ENCODE measurements at regions not wholly inside any gene's neighbourhood (a gene's known extent, or its start where the extent isn't known, plus 50 kb on each side); places are given as distances from the start of the nearest gene placed in this dataset.

DNA sequence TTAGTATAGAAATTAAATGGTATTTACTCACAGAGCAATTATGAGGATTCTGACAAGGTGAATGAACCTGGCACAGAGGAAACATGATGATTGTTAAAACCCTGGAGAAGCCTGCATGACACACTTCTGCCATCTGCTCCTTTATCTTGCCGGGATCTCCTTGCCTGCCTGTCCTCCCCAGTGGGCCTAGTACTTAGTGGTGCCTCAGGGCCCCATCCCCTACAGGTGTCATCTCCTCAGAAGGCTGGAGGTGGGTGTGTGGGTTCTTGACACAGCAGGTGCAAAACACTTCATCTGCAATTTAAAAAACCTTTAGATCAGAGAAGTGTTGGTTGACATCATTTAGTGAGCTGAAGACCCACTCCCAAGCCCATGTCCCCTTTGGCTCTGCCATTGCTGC, 261.2 kb downstream of the ADRA2A start:
- Histone ChIP-seq H3K9me3 (ENCODE audit: insufficient read depth in 2 of 2, low read depth in 1 of 2, low read length in 1 of 2) (peaks cover 22 to 38% of the 10 kb centered on the region in 2 experiments), H2BK5ac (ENCODE audit: low read depth, low read length) (no peak overlapping the region), H2AK5ac (ENCODE audit: low read depth, low read length) (no peak overlapping the region), H4K91ac (replicated peaks; ENCODE audit: insufficient read length, low read length) (no peak overlapping the region), H2AFZ (ENCODE audit: low read length) (no peak overlapping the region), H2BK20ac (ENCODE audit: low read length) (no peak overlapping the region), H3K79me1 (ENCODE audit: low read depth, low read length) (no peaks in the 10 kb centered on the region), H3K79me2 (ENCODE audit: control insufficient read depth in 1 of 2, insufficient read depth in 2 of 2, low read length in 2 of 2) (no peaks in the 10 kb centered on the region), H3K27ac (ENCODE audit: low read depth, low read length) (no peak overlapping the region), H3K4me3 (ENCODE audit: extremely low read depth in 1 of 4, insufficient read depth in 2 of 4, low read depth in 3 of 4, low read length in 4 of 4) (no peak overlapping the region), H4K20me1 (replicated peaks in 1 of 2; ENCODE audit: control insufficient read depth in 1 of 2, insufficient read depth in 2 of 2, low read length in 2 of 2) (no peaks in the 10 kb centered on the region), H3K18ac (ENCODE audit: extremely low read depth, low read length) (no peak overlapping the region), H3K4me1 (replicated peaks in 1 of 4; ENCODE audit: control insufficient read depth in 3 of 4, insufficient read depth in 4 of 4, low read length in 3 of 4) (no peaks in the 10 kb centered on the region), H2BK15ac (ENCODE audit: low read length) (no peak overlapping the region), H4K8ac (ENCODE audit: extremely low read depth, insufficient read depth, low read length) (no peak overlapping the region), H3K36me3 (ENCODE audit: control insufficient read depth in 2 of 4, insufficient read depth in 4 of 4, low read length in 3 of 4) (no peaks in the 10 kb centered on the region), H3K56ac (replicated peaks; ENCODE audit: insufficient read length, low read depth, low read length) (no peak overlapping the region), H2BK12ac (ENCODE audit: low read depth, low read length) (no peak overlapping the region), H3K27me3 (replicated peaks in 1 of 4; ENCODE audit: control insufficient read depth in 3 of 4, extremely low read depth in 1 of 4, insufficient read depth in 3 of 4, low read length in 3 of 4) (no peaks in the 10 kb centered on the region), H4K5ac (ENCODE audit: insufficient read length, low read depth, low read length) (no peak overlapping the region), H2BK120ac (replicated peaks; ENCODE audit: low read depth, low read length) (no peak overlapping the region), H3K14ac (ENCODE audit: insufficient read length) (no peak overlapping the region), H3K4ac (replicated peaks; ENCODE audit: insufficient read length, low read depth, low read length) (no peak overlapping the region), H3K23me2 (ENCODE audit: low read depth, low read length) (no peaks in the 10 kb centered on the region), H3K4me2 (ENCODE audit: insufficient read depth in 1 of 2, low read depth in 2 of 2, low read length in 2 of 2) (no peak overlapping the region), H3K23ac (ENCODE audit: insufficient read length) (no peak overlapping the region), H3K9ac (replicated peaks in 1 of 4; ENCODE audit: extremely low read depth in 1 of 4, low read depth in 3 of 4, low read length in 3 of 4) (no peak overlapping the region)
- DNase-seq (ENCODE audit: low read depth in 1 of 2, low spot score in 2 of 2) (no peak), FAIRE-seq (no peak)
- 94% methylated on average over 1 of the region's 1 CpG; no CpG with 5 or more reads in 1 of the 2 experiments for WGBS, 2 experiments (ENCODE audit: extremely low coverage in 1 of 2, insufficient coverage in 1 of 2, insufficient read length in 1 of 2, insufficient replicate concordance in 2 of 2, low coverage in 1 of 2, low lambda C conversion rate in 2 of 2, missing lambda C conversion rate in 1 of 2)
- POLR2A ChIA-PET (ENCODE audit: partially characterized antibody), result no interaction called here
- TF ChIP-seq RNF2 (IDR thresholded peaks at IDR 0.05; ENCODE audit: borderline replicate concordance, low read depth, low read length, missing control alignments, poor library complexity, severe bottlenecking) (no peak), CREB1 (IDR thresholded peaks at IDR 0.05) (no peak), NANOG (IDR thresholded peaks at IDR 0.05; ENCODE audit: insufficient read depth, low read depth, low read length, poor library complexity, severe bottlenecking) (no peak), SRF (IDR thresholded peaks at IDR 0.05; ENCODE audit: low read depth, low read length) (no peak), BRCA1 (IDR thresholded peaks at IDR 0.05; ENCODE audit: low read depth, low read length) (no peak), HDAC6 (IDR thresholded peaks at IDR 0.05; ENCODE audit: low read depth, low read length) (no peak), ZNF274 (IDR thresholded peaks at IDR 0.05; ENCODE audit: borderline replicate concordance, extremely low read depth, low read length) (no peak), RFX5 (IDR thresholded peaks at IDR 0.05; ENCODE audit: borderline replicate concordance, low read depth, low read length) (no peak)
- TF ChIP-seq, protein P1, sequence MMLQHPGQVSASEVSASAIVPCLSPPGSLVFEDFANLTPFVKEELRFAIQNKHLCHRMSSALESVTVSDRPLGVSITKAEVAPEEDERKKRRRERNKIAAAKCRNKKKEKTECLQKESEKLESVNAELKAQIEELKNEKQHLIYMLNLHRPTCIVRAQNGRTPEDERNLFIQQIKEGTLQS (IDR thresholded peaks at IDR 0.05; ENCODE audit: insufficient read depth, low read depth, low read length), result no peak
- TF ChIP-seq, protein P2, sequence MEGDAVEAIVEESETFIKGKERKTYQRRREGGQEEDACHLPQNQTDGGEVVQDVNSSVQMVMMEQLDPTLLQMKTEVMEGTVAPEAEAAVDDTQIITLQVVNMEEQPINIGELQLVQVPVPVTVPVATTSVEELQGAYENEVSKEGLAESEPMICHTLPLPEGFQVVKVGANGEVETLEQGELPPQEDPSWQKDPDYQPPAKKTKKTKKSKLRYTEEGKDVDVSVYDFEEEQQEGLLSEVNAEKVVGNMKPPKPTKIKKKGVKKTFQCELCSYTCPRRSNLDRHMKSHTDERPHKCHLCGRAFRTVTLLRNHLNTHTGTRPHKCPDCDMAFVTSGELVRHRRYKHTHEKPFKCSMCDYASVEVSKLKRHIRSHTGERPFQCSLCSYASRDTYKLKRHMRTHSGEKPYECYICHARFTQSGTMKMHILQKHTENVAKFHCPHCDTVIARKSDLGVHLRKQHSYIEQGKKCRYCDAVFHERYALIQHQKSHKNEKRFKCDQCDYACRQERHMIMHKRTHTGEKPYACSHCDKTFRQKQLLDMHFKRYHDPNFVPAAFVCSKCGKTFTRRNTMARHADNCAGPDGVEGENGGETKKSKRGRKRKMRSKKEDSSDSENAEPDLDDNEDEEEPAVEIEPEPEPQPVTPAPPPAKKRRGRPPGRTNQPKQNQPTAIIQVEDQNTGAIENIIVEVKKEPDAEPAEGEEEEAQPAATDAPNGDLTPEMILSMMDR (IDR thresholded peaks at IDR 0.05; ENCODE audit: control extremely low read depth in 1 of 3, insufficient read depth in 1 of 3, low read depth in 1 of 3, low read length in 3 of 3), result no peak
- TF ChIP-seq, protein P3, sequence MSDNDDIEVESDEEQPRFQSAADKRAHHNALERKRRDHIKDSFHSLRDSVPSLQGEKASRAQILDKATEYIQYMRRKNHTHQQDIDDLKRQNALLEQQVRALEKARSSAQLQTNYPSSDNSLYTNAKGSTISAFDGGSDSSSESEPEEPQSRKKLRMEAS (IDR thresholded peaks at IDR 0.05), result no peak
- CTCF ChIA-PET (ENCODE audit: partially characterized antibody), result interaction anchor here (1.5 kb wide), 1 partner anchor 262 kb away, joined by 4 read pairs; no protein-coding TSS in a partner anchor

All from H1 (cell line).